ENCODE measurements at regions not wholly inside any gene's neighbourhood (a gene's known extent, or its start where the extent isn't known, plus 50 kb on each side); places are given as distances from the start of the nearest gene placed in this dataset.
"Not testable (repeated sequence)": the region's sequence is repeated elsewhere in the genome, so short reads cannot be mapped to it uniquely, and the experiment has no call there.

DNA sequence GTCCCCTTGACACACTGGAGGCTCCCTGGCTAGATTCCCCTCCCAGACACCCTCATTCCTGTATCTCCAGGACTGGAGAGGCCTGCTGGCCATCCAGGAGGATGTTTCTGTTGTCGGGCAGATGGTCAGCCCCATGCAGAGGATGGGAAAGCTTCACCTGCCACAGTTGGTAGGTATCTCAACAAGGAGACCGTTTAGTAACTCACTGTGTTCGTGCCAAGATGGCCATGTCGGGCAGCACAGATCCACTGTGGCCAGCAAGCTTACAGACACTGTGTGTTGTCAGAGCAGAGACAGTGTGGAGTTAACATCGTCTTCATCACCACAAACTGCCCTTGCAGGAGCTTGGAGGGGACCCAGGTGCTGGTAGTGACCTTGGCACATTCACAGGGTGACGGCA lies 390.9 kb downstream of the SEC14L1 start:
- Histone ChIP-seq H3K27me3 (ENCODE audit: low read depth, low read length) (peaks cover 3% of the 10 kb centered on the region; the same call in 1 of the 2 replicates), H3K9ac (ENCODE audit: low read length) (no peak overlapping the region), H3K4me3 (ENCODE audit: low read length) (no peak overlapping the region), H3K4me2 (ENCODE audit: low read length) (no peak overlapping the region), H3K79me2 (ENCODE audit: low read length) (no peaks in the 10 kb centered on the region), H4K20me1 (ENCODE audit: insufficient read depth, low read length) (no peaks in the 10 kb centered on the region), H3K9me3 (ENCODE audit: insufficient read depth, low read length) (no peaks in the 10 kb centered on the region), H3K4me1 (ENCODE audit: low read length) (no peaks in the 10 kb centered on the region), H2AFZ (ENCODE audit: low read depth, low read length) (no peak overlapping the region), H3K36me3 (replicated peaks; ENCODE audit: low read depth, low read length) (no peaks in the 10 kb centered on the region), H3K27ac (ENCODE audit: low read length) (no peak overlapping the region)
- no peak for TF ChIP-seq EZH2phosphoT487 (IDR thresholded peaks at IDR 0.05; ENCODE audit: low read depth)
- TF ChIP-seq, protein P1, sequence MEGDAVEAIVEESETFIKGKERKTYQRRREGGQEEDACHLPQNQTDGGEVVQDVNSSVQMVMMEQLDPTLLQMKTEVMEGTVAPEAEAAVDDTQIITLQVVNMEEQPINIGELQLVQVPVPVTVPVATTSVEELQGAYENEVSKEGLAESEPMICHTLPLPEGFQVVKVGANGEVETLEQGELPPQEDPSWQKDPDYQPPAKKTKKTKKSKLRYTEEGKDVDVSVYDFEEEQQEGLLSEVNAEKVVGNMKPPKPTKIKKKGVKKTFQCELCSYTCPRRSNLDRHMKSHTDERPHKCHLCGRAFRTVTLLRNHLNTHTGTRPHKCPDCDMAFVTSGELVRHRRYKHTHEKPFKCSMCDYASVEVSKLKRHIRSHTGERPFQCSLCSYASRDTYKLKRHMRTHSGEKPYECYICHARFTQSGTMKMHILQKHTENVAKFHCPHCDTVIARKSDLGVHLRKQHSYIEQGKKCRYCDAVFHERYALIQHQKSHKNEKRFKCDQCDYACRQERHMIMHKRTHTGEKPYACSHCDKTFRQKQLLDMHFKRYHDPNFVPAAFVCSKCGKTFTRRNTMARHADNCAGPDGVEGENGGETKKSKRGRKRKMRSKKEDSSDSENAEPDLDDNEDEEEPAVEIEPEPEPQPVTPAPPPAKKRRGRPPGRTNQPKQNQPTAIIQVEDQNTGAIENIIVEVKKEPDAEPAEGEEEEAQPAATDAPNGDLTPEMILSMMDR (IDR thresholded peaks at IDR 0.05; ENCODE audit: low read depth, low read length) = no peak

DNA sequence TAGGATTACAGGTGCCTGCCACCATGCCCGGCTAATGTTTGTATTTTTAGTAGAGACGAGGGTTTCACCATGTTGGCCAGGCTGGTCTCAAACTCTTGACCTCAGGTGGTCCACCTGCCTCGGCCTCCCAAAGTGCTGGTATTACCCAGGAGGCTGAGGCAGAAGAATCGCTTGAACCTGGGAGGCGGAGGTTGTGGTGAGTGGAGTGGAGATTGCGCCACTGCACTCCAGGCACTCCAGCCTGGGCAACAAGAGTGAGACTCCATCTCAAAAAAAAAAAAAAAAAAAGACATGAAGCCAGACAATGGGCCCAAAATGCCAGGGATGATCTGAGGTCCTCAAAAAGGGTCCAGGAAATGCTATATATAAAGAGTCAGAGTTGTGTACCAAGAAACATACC lies 392.9 kb downstream of the SEC14L1 start:
- H2AFZ ChIP-seq (ENCODE audit: low read depth, low read length); H3K79me2 ChIP-seq (ENCODE audit: low read length); H3K4me2 ChIP-seq (ENCODE audit: low read length); H3K27ac ChIP-seq (ENCODE audit: low read length); H3K4me1 ChIP-seq (ENCODE audit: low read length); H3K9ac ChIP-seq (ENCODE audit: low read length); H3K9me3 ChIP-seq (ENCODE audit: insufficient read depth, low read length); H3K4me3 ChIP-seq (ENCODE audit: low read length); H4K20me1 ChIP-seq (ENCODE audit: insufficient read depth, low read length); H3K36me3 ChIP-seq (replicated peaks; ENCODE audit: low read depth, low read length): not testable (repeated sequence)
- H3K27me3 ChIP-seq (ENCODE audit: low read depth, low read length) = peaks cover 10% of the 10 kb centered on the region; the same call in 1 of the 2 replicates

DNA sequence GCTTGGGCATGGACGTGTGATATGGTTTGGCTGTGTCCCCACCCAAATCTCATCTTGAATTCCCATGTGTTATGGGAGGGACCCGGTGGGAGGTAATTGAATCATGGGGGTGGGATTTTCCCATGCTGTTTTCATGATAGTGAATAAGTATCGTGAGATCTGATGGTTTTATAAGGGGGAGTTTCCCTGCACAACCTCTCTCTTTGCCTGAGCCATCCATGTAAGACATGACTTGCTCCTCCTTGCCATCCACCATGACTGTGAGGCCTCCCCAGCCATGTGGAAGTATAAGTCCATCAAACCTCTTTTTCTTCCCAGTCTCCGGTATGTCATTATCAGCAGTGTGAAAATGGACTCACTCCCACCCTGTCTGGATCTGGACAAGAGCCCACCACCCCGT lies 393.4 kb downstream of the SEC14L1 start:
- H3K9me3 ChIP-seq (ENCODE audit: insufficient read depth, low read length) = no peaks in the 10 kb centered on the region
- H3K9ac ChIP-seq (ENCODE audit: low read length) = no peak overlapping the region
- H3K27ac ChIP-seq (ENCODE audit: low read length) = no peak overlapping the region
- no peaks in the 10 kb centered on the region for H3K4me1 ChIP-seq (ENCODE audit: low read length)
- no peak overlapping the region for H3K4me3 ChIP-seq (ENCODE audit: low read length)
- H3K79me2 ChIP-seq (ENCODE audit: low read length) = no peaks in the 10 kb centered on the region
- TF ChIP-seq EZH2phosphoT487 (IDR thresholded peaks at IDR 0.05; ENCODE audit: low read depth) = no peak
- TF ChIP-seq, protein P1 (IDR thresholded peaks at IDR 0.05; ENCODE audit: low read depth, low read length) = no peak
- no peak overlapping the region for H2AFZ ChIP-seq (ENCODE audit: low read depth, low read length)
- no peaks in the 10 kb centered on the region for H4K20me1 ChIP-seq (ENCODE audit: insufficient read depth, low read length)
- H3K27me3 ChIP-seq (ENCODE audit: low read depth, low read length) = peaks cover 12% of the 10 kb centered on the region; the same call in 1 of the 2 replicates
- H3K36me3 ChIP-seq (replicated peaks; ENCODE audit: low read depth, low read length) = no peaks in the 10 kb centered on the region
- no peak overlapping the region for H3K4me2 ChIP-seq (ENCODE audit: low read length)

DNA sequence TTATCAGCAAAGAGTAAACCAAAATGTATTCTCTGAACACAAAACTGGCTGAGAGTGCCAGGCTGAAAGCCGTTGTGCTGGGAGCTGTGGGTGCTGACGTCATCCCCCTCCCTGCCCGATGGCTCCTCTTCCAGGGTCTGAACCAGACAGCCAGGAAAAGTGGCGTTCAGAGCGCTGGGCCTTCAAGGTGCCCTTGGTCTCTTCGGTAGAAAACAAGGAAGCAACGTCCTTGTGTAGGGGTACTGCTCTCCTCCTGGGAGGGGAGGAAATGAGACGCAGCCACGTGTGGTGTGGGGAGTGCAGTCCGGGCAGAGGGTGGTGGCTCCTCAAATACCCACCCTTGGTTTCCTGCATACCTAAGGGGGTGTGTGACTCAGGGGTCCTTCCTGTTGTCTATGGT lies 394.7 kb downstream of the SEC14L1 start:
- no peak overlapping the region for H3K4me2 ChIP-seq (ENCODE audit: low read length)
- no peaks in the 10 kb centered on the region for H3K4me1 ChIP-seq (ENCODE audit: low read length)
- H3K9ac ChIP-seq (ENCODE audit: low read length) = no peak overlapping the region
- no peak overlapping the region for H2AFZ ChIP-seq (ENCODE audit: low read depth, low read length)
- no peak overlapping the region for H3K4me3 ChIP-seq (ENCODE audit: low read length)
- no peak overlapping the region for H3K27ac ChIP-seq (ENCODE audit: low read length)
- H4K20me1 ChIP-seq (ENCODE audit: insufficient read depth, low read length) = no peaks in the 10 kb centered on the region
- no peaks in the 10 kb centered on the region for H3K9me3 ChIP-seq (ENCODE audit: insufficient read depth, low read length)
- H3K79me2 ChIP-seq (ENCODE audit: low read length) = no peaks in the 10 kb centered on the region
- TF ChIP-seq EZH2phosphoT487 (IDR thresholded peaks at IDR 0.05; ENCODE audit: low read depth) = no peak
- TF ChIP-seq, protein P1 (IDR thresholded peaks at IDR 0.05; ENCODE audit: low read depth, low read length) = no peak
- H3K27me3 ChIP-seq (ENCODE audit: low read depth, low read length) = peaks cover 12% of the 10 kb centered on the region; the same call in 1 of the 2 replicates
- H3K36me3 ChIP-seq (replicated peaks; ENCODE audit: low read depth, low read length) = no peaks in the 10 kb centered on the region

DNA sequence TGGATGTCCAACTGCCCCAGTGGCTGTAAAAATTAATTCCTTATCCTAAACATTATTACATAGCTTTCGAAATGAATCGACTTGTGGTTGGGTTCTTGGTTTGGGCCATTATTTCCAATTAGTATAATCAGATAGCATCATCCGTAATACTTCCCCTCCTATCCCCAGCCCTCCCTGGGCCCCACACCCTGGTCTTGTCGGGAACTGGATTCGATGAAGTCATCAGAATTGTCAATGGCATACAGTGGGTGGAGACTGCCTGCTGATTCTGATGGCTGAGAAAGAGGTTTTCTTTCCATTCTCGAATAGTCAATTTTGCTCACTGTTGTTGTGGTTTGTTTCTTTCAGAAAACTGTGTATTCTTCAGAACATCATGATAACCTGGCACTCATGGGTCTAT lies 395.1 kb downstream of the SEC14L1 start:
- H3K9me3 ChIP-seq (ENCODE audit: insufficient read depth, low read length) = no peaks in the 10 kb centered on the region
- TF ChIP-seq, protein P1 (IDR thresholded peaks at IDR 0.05; ENCODE audit: low read depth, low read length) = no peak
- no peak for TF ChIP-seq EZH2phosphoT487 (IDR thresholded peaks at IDR 0.05; ENCODE audit: low read depth)
- no peak overlapping the region for H3K27ac ChIP-seq (ENCODE audit: low read length)
- no peak overlapping the region for H3K9ac ChIP-seq (ENCODE audit: low read length)
- H3K79me2 ChIP-seq (ENCODE audit: low read length) = no peaks in the 10 kb centered on the region
- H3K4me3 ChIP-seq (ENCODE audit: low read length) = no peak overlapping the region
- no peaks in the 10 kb centered on the region for H3K36me3 ChIP-seq (replicated peaks; ENCODE audit: low read depth, low read length)
- H2AFZ ChIP-seq (ENCODE audit: low read depth, low read length) = no peak overlapping the region
- H3K4me1 ChIP-seq (ENCODE audit: low read length) = no peaks in the 10 kb centered on the region
- H3K4me2 ChIP-seq (ENCODE audit: low read length) = no peak overlapping the region
- H3K27me3 ChIP-seq (ENCODE audit: low read depth, low read length) = peaks cover 12% of the 10 kb centered on the region; the same call in 1 of the 2 replicates
- no peaks in the 10 kb centered on the region for H4K20me1 ChIP-seq (ENCODE audit: insufficient read depth, low read length)

All from OCI-LY3 (cell line).